Chondrocyte (in vitro differentiated cells): ENCODE measurements at regions not wholly inside any gene's neighbourhood (a gene's known extent, or its start where the extent isn't known, plus 50 kb on each side); places are given as distances from the start of the nearest gene placed in this dataset.

ENCODE experiments used
- DNase-seq: peaks from one replicate; pipeline ENCODE4 v3.0.0; 2021; ENCODE audit warnings: mixed read lengths, low spot score
- H3K27ac Mint-ChIP-seq: one replicate; pipeline ENCODE4 v1.8.0; 2021; ENCODE audit warnings: mild to moderate bottlenecking, moderate library complexity, mixed read lengths; ENCODE audit not compliant: unreplicated experiment
- H3K27me3 Mint-ChIP-seq: 2 replicates; pipeline ENCODE4 v1.8.0; 2021; ENCODE audit warnings: low read depth, mixed read lengths
- H3K36me3 Mint-ChIP-seq: 2 replicates; pipeline ENCODE4 v1.8.0; 2021; ENCODE audit warnings: low read depth, mixed read lengths
- H3K4me1 Mint-ChIP-seq: 2 replicates; pipeline ENCODE4 v1.8.0; 2021; ENCODE audit warnings: low read depth, mild to moderate bottlenecking, mixed read lengths
- H3K4me3 Mint-ChIP-seq: one replicate; pipeline ENCODE4 v1.8.0; 2021; ENCODE audit warnings: mild to moderate bottlenecking, moderate library complexity, mixed read lengths; ENCODE audit not compliant: unreplicated experiment
- H3K9me3 Mint-ChIP-seq: 2 replicates; pipeline ENCODE4 v1.8.0; 2021; ENCODE audit warnings: low read depth, mixed read lengths
- CTCF ChIP-seq: fragments of 200-600 bp; sonication (generic); IDR thresholded peaks from 2 replicates; pipeline ENCODE4 v1.5.0; 2021; ENCODE audit warnings: antibody characterized with exemption, mild to moderate bottlenecking, moderate library complexity

- TF ChIP-seq CTCF = no peak
- DNase-seq = no peak
- Mint-ChIP-seq H3K9me3 (peaks cover 4% of the 10 kb centered on the region), H3K27me3 (peaks cover 2% of the 10 kb centered on the region), H3K4me1 (no peaks in the 10 kb centered on the region), H3K36me3 (no peaks in the 10 kb centered on the region), H3K27ac (no peak overlapping the region), H3K4me3 (no peak overlapping the region)
Measured at GRCh38 chr2:76472946-76473345, 762.2 kb upstream of the GCFC2 start.

GRCh38 chr2:76469066-76469465, 758.4 kb upstream of the GCFC2 start:
- TF ChIP-seq CTCF = no peak
- DNase-seq = no peak
- Mint-ChIP-seq H3K4me3 (no peak overlapping the region), H3K36me3 (no peaks in the 10 kb centered on the region), H3K27me3 (peaks cover 2% of the 10 kb centered on the region), H3K27ac (no peak overlapping the region), H3K4me1 (no peaks in the 10 kb centered on the region), H3K9me3 (peaks cover 4% of the 10 kb centered on the region)

DNA sequence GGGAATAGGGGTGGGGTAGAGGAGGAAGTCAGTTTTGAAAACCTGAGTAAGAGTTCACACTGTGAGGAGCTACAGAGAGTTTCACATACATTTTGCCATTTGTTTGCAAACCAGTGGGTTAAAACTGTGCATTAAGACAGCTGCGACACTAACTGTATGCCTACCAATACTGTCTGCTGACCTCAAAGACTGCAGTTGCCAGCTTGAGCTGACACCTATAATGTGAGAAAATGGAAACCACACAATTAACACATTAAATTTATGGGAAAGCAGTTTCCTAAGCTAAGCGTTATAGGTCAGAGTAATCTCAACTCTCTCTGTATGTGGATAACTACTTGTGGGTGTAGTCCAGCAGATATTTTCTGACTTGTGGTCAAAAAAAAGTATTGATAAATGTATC, 756.6 kb upstream of the GCFC2 start:
- no peak for TF ChIP-seq CTCF
- Mint-ChIP-seq H3K4me3 (no peak overlapping the region), H3K4me1 (no peaks in the 10 kb centered on the region), H3K27ac (no peak overlapping the region), H3K27me3 (peaks cover 2% of the 10 kb centered on the region), H3K9me3 (peaks cover under 1% of the 10 kb centered on the region), H3K36me3 (no peaks in the 10 kb centered on the region)
- no peak for DNase-seq

GRCh38 chr2:76464310-76464709, 753.6 kb upstream of the GCFC2 start:
- no peak overlapping the region for H3K27ac Mint-ChIP-seq
- H3K36me3 Mint-ChIP-seq = no peaks in the 10 kb centered on the region
- H3K4me3 Mint-ChIP-seq = no peak overlapping the region
- H3K27me3 Mint-ChIP-seq = peaks cover 4% of the 10 kb centered on the region
- no peak for DNase-seq
- no peak for TF ChIP-seq CTCF
- H3K4me1 Mint-ChIP-seq = no peaks in the 10 kb centered on the region
- H3K9me3 Mint-ChIP-seq = no peaks in the 10 kb centered on the region

- no peak overlapping the region for H3K4me3 Mint-ChIP-seq
- no peaks in the 10 kb centered on the region for H3K4me1 Mint-ChIP-seq
- DNase-seq = no peak
- H3K9me3 Mint-ChIP-seq = no peaks in the 10 kb centered on the region
- H3K27me3 Mint-ChIP-seq = peaks cover 5% of the 10 kb centered on the region
- no peak overlapping the region for H3K27ac Mint-ChIP-seq
- no peaks in the 10 kb centered on the region for H3K36me3 Mint-ChIP-seq
- TF ChIP-seq CTCF = no peak
Measured at GRCh38 chr2:76461431-76461830, 750.7 kb upstream of the GCFC2 start.
